ENCODE measurements at regions not wholly inside any gene's neighbourhood (a gene's known extent, or its start where the extent isn't known, plus 50 kb on each side); places are given as distances from the start of the nearest gene placed in this dataset.

DNA sequence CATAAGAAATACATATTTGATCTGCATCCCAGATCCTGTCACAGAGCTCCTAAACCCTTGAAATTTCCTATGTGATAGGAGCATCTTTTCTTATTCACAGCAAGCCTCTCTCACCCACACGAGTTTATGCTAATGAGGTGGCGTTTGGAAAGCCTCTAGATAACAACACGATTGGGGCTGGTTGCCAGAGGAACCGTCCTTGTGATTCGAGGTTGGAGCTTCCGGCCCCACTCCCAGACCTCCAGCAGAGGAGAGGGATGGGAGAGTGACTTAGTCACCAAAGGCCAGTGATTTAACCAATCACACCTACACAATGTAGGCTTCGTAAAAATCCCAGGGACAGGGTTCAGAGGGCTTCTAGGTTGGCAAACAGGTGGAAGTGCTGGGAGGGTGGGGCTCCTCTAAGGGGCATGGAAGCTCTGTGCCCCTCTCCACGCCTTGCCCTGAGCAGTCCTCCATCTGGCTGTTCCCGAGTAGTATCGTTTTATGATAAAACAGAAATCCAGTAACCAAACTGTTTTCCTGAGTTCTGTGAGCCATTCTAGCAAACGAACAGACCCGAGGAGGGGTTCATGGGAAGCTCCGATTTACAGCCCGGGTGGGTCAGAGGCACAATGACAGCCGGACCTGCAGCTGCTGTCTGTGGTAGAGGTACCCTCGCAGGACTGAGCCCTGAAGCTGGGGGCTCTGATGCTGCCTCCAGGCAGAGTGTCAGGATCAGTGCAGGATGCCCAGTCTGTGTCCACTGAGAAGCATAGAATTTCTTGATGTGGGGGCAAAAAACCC is 238.1 kb upstream of the ARID1B start:
- Histone ChIP-seq H3K4me3 (no peak overlapping the region), H3K9me3 (ENCODE audit: low read depth) (no peaks in the 10 kb centered on the region), H3K4me1 (ENCODE audit: low read depth) (no peaks in the 10 kb centered on the region), H3K27me3 (no peaks in the 10 kb centered on the region), H3K36me3 (no peaks in the 10 kb centered on the region), H3K27ac (no peak overlapping the region)
- TF ChIP-seq, protein P1, sequence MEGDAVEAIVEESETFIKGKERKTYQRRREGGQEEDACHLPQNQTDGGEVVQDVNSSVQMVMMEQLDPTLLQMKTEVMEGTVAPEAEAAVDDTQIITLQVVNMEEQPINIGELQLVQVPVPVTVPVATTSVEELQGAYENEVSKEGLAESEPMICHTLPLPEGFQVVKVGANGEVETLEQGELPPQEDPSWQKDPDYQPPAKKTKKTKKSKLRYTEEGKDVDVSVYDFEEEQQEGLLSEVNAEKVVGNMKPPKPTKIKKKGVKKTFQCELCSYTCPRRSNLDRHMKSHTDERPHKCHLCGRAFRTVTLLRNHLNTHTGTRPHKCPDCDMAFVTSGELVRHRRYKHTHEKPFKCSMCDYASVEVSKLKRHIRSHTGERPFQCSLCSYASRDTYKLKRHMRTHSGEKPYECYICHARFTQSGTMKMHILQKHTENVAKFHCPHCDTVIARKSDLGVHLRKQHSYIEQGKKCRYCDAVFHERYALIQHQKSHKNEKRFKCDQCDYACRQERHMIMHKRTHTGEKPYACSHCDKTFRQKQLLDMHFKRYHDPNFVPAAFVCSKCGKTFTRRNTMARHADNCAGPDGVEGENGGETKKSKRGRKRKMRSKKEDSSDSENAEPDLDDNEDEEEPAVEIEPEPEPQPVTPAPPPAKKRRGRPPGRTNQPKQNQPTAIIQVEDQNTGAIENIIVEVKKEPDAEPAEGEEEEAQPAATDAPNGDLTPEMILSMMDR (IDR thresholded peaks at IDR 0.05; ENCODE audit: low read depth, low read length) = no peak
- peak in 1 of 2 donors; percentile 23 for DNase-seq (ENCODE audit: low read depth in 1 of 2, low spot score in 1 of 2)

- Histone ChIP-seq H3K4me1 (ENCODE audit: low read depth) (no peaks in the 10 kb centered on the region), H3K27ac (no peak overlapping the region)
- DNase-seq (ENCODE audit: low read depth in 1 of 2, low spot score in 1 of 2) = no peak
Observed at GRCh38 chr6:156534594-156534993, 242.6 kb upstream of the ARID1B start.

DNA sequence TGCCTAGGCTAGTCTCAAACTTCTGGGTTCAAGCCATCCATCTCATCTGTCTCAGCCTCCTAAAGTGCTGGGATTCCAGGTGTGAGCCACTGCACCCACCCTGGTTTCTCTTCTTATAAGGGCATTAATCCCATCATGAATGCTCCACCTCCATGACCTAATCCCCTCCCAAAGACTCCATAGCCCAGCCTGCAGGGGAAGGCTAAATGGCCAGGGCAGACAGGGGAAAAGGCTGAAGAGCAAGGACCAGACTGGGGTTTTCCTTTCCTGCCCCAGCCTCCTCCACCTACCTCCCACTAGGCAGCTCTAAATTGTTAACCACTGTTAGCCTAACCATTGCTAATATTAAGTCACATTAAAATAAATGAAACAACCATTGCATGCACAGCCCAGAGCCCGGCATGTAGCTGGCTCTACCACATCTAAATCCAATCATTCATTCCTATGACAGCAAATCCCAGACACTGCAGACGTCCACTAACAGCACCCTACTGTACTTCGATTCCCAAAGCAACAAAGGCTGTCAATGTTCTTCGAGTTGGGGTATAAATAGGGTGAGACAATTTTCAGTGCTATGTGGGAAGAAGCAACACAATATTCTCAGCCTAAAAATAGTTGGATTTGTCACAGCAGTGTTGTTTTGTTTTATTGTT is 243.2 kb upstream of the ARID1B start:
- H3K4me1 ChIP-seq (ENCODE audit: low read depth) = no peaks in the 10 kb centered on the region
- no peaks in the 10 kb centered on the region for H3K36me3 ChIP-seq
- H3K4me3 ChIP-seq = no peak overlapping the region
- TF ChIP-seq, protein P1 (IDR thresholded peaks at IDR 0.05; ENCODE audit: low read depth, low read length) = no peak
- H3K27me3 ChIP-seq = no peaks in the 10 kb centered on the region
- no peaks in the 10 kb centered on the region for H3K9me3 ChIP-seq (ENCODE audit: low read depth)
- no peak for DNase-seq (ENCODE audit: low read depth in 1 of 2, low spot score in 1 of 2)
- no peak overlapping the region for H3K27ac ChIP-seq

More at GRCh38 chr6:156534594-156534993, 242.6 kb upstream of the ARID1B start:
- no peak overlapping the region for H3K4me3 ChIP-seq
- no peaks in the 10 kb centered on the region for H3K9me3 ChIP-seq (ENCODE audit: low read depth)
- no peaks in the 10 kb centered on the region for H3K27me3 ChIP-seq
- TF ChIP-seq, protein P1 (IDR thresholded peaks at IDR 0.05; ENCODE audit: low read depth, low read length) = no peak
- H3K36me3 ChIP-seq = no peaks in the 10 kb centered on the region

DNA sequence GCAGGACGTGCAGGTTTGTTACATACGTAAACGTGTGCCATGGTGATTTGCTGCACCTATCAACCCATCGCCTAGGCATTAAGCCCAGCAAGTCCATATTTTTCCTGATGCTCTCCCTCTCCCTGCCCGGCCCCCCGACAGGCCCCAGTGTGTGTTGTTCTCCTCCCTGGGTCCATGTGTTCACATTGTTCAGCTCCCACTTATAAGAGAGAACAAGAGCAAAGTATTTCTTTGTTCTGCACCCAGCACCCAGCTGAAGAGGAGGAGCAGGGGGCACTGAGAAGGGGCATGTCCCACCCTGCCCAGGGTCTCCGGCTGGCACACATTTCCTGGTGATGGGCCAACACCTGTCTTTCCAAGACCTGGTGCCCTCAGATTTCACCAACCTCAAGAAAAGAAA is 251.1 kb upstream of the ARID1B start:
- Histone ChIP-seq H3K27me3 (no peaks in the 10 kb centered on the region), H3K9me3 (ENCODE audit: low read depth) (no peaks in the 10 kb centered on the region), H3K27ac (no peak overlapping the region), H3K36me3 (no peaks in the 10 kb centered on the region), H3K4me3 (no peak overlapping the region), H3K4me1 (ENCODE audit: low read depth) (no peaks in the 10 kb centered on the region)
- TF ChIP-seq, protein P1 (IDR thresholded peaks at IDR 0.05; ENCODE audit: low read depth, low read length) = no peak
- DNase-seq (ENCODE audit: low read depth in 1 of 2, low spot score in 1 of 2) = no peak

- no peak overlapping the region for H3K4me3 ChIP-seq
- TF ChIP-seq, protein P1 (IDR thresholded peaks at IDR 0.05; ENCODE audit: low read depth, low read length) = no peak
- H3K27me3 ChIP-seq = no peaks in the 10 kb centered on the region
- DNase-seq (ENCODE audit: low read depth in 1 of 2, low spot score in 1 of 2) = no peak
- H3K4me1 ChIP-seq (ENCODE audit: low read depth) = no peaks in the 10 kb centered on the region
- H3K27ac ChIP-seq = no peak overlapping the region
- no peaks in the 10 kb centered on the region for H3K36me3 ChIP-seq
- no peaks in the 10 kb centered on the region for H3K9me3 ChIP-seq (ENCODE audit: low read depth)
Observed at GRCh38 chr6:156525541-156525940, 251.6 kb upstream of the ARID1B start.
